ENCODE measurements at regions not wholly inside any gene's neighbourhood (a gene's known extent, or its start where the extent isn't known, plus 50 kb on each side); places are given as distances from the start of the nearest gene placed in this dataset.

DNA sequence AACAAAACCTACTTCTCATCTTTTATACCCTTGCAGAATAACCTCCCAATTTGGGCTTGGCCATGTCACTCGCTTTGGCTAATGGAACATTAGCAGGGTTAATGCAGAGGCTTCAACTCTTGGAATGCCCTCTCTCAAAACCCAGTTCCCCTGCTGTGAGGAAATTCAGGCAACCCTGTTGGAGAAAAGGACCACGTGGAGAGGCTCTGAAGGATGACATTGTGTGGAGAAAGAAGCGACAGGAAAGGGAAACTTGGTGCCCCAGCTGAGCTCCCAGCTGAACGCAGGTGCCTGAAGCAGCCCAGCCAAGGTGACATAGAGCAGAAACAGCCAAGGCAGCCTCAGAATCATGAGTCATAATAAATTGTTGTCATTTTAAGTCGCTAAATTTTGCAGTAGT is 214.2 kb upstream of the GHITM start:
- Histone ChIP-seq H4K20me1 (ENCODE audit: insufficient read depth, low read length) (no peaks in the 10 kb centered on the region), H3K27me3 (ENCODE audit: low read depth, low read length) (no peaks in the 10 kb centered on the region), H3K9me3 (ENCODE audit: insufficient read depth, low read length) (no peaks in the 10 kb centered on the region), H3K79me2 (ENCODE audit: low read length) (no peaks in the 10 kb centered on the region), H3K27ac (ENCODE audit: low read length) (no peak overlapping the region), H3K4me3 (ENCODE audit: low read length) (no peak overlapping the region), H3K4me1 (ENCODE audit: low read length) (no peaks in the 10 kb centered on the region), H3K4me2 (ENCODE audit: low read length) (no peak overlapping the region), H3K9ac (ENCODE audit: low read length) (no peak overlapping the region), H3K36me3 (replicated peaks; ENCODE audit: low read depth, low read length) (no peaks in the 10 kb centered on the region), H2AFZ (ENCODE audit: low read depth, low read length) (no peak overlapping the region)
- no peak for TF ChIP-seq EZH2phosphoT487 (IDR thresholded peaks at IDR 0.05; ENCODE audit: low read depth)
- TF ChIP-seq, protein P1, sequence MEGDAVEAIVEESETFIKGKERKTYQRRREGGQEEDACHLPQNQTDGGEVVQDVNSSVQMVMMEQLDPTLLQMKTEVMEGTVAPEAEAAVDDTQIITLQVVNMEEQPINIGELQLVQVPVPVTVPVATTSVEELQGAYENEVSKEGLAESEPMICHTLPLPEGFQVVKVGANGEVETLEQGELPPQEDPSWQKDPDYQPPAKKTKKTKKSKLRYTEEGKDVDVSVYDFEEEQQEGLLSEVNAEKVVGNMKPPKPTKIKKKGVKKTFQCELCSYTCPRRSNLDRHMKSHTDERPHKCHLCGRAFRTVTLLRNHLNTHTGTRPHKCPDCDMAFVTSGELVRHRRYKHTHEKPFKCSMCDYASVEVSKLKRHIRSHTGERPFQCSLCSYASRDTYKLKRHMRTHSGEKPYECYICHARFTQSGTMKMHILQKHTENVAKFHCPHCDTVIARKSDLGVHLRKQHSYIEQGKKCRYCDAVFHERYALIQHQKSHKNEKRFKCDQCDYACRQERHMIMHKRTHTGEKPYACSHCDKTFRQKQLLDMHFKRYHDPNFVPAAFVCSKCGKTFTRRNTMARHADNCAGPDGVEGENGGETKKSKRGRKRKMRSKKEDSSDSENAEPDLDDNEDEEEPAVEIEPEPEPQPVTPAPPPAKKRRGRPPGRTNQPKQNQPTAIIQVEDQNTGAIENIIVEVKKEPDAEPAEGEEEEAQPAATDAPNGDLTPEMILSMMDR (IDR thresholded peaks at IDR 0.05; ENCODE audit: low read depth, low read length) = no peak

GRCh38 chr10:83926606-83927005 is 212.7 kb upstream of the GHITM start:
- no peaks in the 10 kb centered on the region for H3K4me1 ChIP-seq (ENCODE audit: low read length)
- H3K9me3 ChIP-seq (ENCODE audit: insufficient read depth, low read length) = no peaks in the 10 kb centered on the region
- no peaks in the 10 kb centered on the region for H3K36me3 ChIP-seq (replicated peaks; ENCODE audit: low read depth, low read length)
- no peaks in the 10 kb centered on the region for H3K27me3 ChIP-seq (ENCODE audit: low read depth, low read length)
- H3K79me2 ChIP-seq (ENCODE audit: low read length) = no peaks in the 10 kb centered on the region
- no peaks in the 10 kb centered on the region for H4K20me1 ChIP-seq (ENCODE audit: insufficient read depth, low read length)
- H3K9ac ChIP-seq (ENCODE audit: low read length) = no peak overlapping the region
- TF ChIP-seq, protein P1 (IDR thresholded peaks at IDR 0.05; ENCODE audit: low read depth, low read length) = no peak
- TF ChIP-seq EZH2phosphoT487 (IDR thresholded peaks at IDR 0.05; ENCODE audit: low read depth) = no peak
- H3K4me3 ChIP-seq (ENCODE audit: low read length) = no peak overlapping the region
- no peak overlapping the region for H2AFZ ChIP-seq (ENCODE audit: low read depth, low read length)
- no peak overlapping the region for H3K27ac ChIP-seq (ENCODE audit: low read length)
- no peak overlapping the region for H3K4me2 ChIP-seq (ENCODE audit: low read length)

- no peak overlapping the region for H3K4me3 ChIP-seq (ENCODE audit: low read length)
- H3K9ac ChIP-seq (ENCODE audit: low read length) = no peak overlapping the region
- H3K27ac ChIP-seq (ENCODE audit: low read length) = no peak overlapping the region
- H2AFZ ChIP-seq (ENCODE audit: low read depth, low read length) = no peak overlapping the region
- H3K27me3 ChIP-seq (ENCODE audit: low read depth, low read length) = no peaks in the 10 kb centered on the region
- no peaks in the 10 kb centered on the region for H3K36me3 ChIP-seq (replicated peaks; ENCODE audit: low read depth, low read length)
- H3K4me1 ChIP-seq (ENCODE audit: low read length) = no peaks in the 10 kb centered on the region
- H3K9me3 ChIP-seq (ENCODE audit: insufficient read depth, low read length) = no peaks in the 10 kb centered on the region
- no peaks in the 10 kb centered on the region for H3K79me2 ChIP-seq (ENCODE audit: low read length)
- no peaks in the 10 kb centered on the region for H4K20me1 ChIP-seq (ENCODE audit: insufficient read depth, low read length)
- TF ChIP-seq, protein P1 (IDR thresholded peaks at IDR 0.05; ENCODE audit: low read depth, low read length) = no peak
- TF ChIP-seq EZH2phosphoT487 (IDR thresholded peaks at IDR 0.05; ENCODE audit: low read depth) = no peak
- no peak overlapping the region for H3K4me2 ChIP-seq (ENCODE audit: low read length)
Measured at GRCh38 chr10:83927166-83927565, 212.1 kb upstream of the GHITM start.

DNA sequence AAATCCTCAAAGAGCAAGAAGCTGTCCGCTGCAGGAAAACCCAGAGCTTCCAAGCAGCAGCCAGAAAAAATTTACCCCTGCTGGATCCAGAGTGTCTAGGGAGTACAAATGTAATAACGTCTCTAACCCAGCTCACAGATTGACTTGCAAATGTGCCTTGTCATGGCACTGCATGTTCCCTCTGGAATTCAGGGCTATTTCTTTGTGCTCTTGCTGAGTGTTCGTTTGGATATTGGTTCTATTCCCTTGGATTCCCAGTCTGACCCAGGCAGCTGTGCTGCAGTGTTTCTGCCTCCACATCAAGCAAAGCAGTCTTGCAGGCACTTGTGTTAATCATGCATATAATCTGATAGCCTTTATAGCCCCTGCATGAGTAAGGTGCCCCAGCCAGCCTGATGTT is 209.9 kb upstream of the GHITM start:
- H3K4me2 ChIP-seq (ENCODE audit: low read length) = no peak overlapping the region
- H3K36me3 ChIP-seq (replicated peaks; ENCODE audit: low read depth, low read length) = no peaks in the 10 kb centered on the region
- H4K20me1 ChIP-seq (ENCODE audit: insufficient read depth, low read length) = no peaks in the 10 kb centered on the region
- no peak overlapping the region for H2AFZ ChIP-seq (ENCODE audit: low read depth, low read length)
- no peaks in the 10 kb centered on the region for H3K4me1 ChIP-seq (ENCODE audit: low read length)
- H3K9ac ChIP-seq (ENCODE audit: low read length) = no peak overlapping the region
- H3K27me3 ChIP-seq (ENCODE audit: low read depth, low read length) = no peaks in the 10 kb centered on the region
- H3K4me3 ChIP-seq (ENCODE audit: low read length) = no peak overlapping the region
- H3K27ac ChIP-seq (ENCODE audit: low read length) = no peak overlapping the region
- no peaks in the 10 kb centered on the region for H3K9me3 ChIP-seq (ENCODE audit: insufficient read depth, low read length)
- no peaks in the 10 kb centered on the region for H3K79me2 ChIP-seq (ENCODE audit: low read length)
- TF ChIP-seq, protein P1 (IDR thresholded peaks at IDR 0.05; ENCODE audit: low read depth, low read length) = no peak
- no peak for TF ChIP-seq EZH2phosphoT487 (IDR thresholded peaks at IDR 0.05; ENCODE audit: low read depth)
